IPS DF 4.7 (cell line): ENCODE measurements at regions not wholly inside any gene's neighbourhood (a gene's known extent, or its start where the extent isn't known, plus 50 kb on each side); places are given as distances from the start of the nearest gene placed in this dataset.

Experiments
- DNase-seq: peaks from one replicate; pipeline ENCODE4 v3.0.0-alpha.2; 2013; ENCODE audit warnings: low spot score; ENCODE audit errors: extremely low read depth

DNA sequence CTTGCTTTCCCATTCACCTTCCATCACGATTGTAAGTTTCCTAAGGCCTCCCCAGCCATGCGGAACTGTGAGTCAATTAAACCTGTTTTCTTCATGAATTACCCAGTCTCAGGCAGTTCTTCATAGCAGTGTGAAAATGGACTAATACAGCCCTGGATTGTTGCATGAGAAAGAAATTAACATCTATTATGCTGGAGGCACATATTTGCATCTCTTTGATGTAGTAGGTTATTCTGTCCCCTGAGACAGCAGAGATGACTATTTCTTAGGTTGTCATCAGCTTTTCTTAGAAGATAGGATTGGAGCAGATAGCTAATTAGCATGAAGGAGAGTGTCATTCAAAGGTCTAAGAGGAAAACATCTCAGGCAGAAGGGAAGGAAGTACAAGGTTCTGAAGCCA, 166.2 kb downstream of the OMA1 start:
- DNase-seq: no peak

DNA sequence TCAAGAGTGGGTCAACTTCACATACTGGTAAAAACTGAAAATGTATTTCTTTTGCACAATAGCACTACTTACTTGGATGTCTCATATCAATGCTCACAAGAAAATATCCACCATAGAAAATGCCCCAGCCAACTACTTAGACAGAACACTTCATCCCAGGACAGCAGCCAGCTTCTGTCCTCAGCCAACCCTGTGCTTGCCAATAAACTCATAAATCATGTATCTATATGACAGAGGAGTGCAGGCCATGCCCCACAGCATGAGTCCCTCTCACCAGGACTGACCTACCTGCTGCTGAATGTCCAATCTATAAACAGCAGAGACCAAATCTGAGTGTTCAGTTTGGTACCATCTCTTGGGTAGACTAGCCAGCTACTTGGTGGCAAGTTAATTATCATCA, 179.3 kb downstream of the OMA1 start:
- no peak for DNase-seq

DNA sequence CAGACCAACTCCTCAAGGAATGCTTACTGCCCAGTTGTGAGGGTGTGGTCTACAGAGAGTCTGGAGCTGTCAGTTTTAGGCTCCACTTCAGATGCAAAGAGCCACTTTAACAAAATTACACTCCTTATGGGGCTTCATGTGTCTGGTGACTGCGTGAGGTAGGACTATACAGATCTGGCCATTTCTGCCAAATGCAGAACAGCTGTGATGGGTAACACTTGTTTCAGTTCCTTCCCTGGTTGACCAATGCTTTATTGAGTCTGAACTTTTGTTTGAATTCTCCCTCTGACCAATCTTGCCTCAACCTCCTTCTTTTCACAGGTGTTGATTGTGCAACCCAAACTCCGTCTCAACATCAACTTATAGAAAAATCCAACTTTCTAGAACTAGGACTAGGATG, 181.2 kb downstream of the OMA1 start:
- DNase-seq: no peak

DNA sequence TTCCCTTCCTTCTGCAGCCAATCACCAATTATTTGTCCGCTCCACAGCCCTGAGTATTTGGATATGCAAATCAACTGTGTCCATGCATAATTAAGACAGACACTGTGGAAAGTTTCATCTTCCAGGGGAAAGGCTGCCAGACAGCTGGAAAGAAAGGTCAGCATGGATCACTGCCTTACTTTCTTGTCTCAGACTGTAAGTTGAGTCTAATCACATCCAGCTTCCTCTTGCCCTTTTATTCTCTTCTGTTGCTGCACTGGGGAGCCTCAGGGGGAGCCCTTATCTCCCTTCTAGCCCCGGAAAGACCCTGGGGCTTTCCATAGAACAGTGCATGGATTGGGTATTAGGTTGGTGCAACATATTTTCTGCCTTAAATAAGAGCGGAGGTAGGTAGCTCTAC, 182.9 kb downstream of the OMA1 start:
- DNase-seq: no peak

DNA sequence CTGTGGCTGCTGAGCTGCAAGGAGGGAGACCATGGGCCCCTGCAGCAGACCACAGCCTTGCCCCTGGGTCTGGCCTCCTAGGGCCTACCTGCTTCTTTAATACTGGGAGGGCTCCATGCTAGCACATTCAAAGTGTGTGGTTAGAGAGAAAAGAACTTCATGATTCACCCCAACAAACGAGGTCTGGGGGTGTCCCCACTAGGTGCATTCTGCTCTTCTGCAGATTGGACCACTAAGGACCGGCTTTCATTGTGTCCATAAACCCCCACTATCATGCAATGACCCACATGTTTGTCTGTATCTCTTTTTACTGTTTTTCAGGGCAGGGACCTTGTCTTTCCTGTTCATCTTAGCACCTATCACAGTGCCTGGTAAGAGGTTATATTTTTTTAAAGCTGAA, 185.4 kb downstream of the OMA1 start:
- DNase-seq: no peak

DNA sequence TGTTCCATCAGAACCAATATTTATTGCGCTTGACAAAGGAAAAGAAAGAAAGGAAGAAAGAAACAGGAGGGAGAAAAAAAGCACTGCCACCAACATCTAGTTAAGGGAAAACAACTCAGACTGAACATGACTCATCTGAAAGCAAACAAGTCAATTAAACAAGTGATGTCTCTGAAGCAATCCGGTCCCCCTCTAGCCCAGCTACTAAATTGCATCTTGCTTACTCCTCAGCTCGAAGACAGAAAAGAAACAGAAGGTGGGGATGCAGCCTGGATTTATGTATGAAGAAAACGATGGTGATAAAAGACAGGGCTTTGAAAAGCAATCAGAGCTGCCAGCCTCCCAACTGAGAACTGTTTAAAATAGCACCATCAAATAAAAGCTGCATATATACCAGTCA, 188.2 kb downstream of the OMA1 start:
- no peak for DNase-seq

DNA sequence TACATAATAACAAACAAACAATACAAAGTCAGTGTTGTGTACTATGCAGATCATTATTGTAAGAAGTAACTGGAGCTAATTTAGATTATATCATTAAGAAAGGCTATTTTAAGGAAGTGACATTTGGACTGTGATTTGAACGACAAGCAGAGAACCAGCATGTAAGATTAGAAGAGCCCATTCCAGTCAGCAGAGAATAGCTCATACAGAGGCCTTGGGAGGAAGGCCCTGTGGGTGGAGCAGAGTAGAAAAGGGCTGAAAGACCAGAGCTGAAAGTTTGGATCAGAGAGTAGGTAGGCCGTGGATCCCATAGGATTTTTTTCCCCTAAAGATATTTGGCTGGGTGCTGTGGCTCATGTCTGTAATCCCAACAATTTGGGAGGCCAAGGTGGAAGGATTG, 190.1 kb downstream of the OMA1 start:
- DNase-seq: no peak

DNA sequence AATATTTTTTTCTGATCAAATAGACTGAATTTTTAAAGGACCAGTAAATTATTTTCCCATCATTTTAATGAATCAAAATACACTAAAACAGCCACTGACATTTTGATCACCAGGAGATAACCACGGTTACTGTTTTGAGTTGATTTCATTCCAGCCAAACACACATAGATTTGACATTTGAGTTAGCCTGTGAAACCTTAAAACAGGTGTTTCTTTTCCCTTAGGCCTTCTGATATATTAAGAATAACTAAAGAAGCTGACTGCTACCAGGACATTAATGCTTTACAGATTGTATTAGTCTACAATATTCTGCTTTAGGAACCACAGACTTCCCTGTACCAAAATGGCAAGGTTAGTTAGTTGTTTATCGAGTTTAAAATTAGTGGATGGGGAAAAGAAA, 193.4 kb downstream of the OMA1 start:
- no peak for DNase-seq

DNA sequence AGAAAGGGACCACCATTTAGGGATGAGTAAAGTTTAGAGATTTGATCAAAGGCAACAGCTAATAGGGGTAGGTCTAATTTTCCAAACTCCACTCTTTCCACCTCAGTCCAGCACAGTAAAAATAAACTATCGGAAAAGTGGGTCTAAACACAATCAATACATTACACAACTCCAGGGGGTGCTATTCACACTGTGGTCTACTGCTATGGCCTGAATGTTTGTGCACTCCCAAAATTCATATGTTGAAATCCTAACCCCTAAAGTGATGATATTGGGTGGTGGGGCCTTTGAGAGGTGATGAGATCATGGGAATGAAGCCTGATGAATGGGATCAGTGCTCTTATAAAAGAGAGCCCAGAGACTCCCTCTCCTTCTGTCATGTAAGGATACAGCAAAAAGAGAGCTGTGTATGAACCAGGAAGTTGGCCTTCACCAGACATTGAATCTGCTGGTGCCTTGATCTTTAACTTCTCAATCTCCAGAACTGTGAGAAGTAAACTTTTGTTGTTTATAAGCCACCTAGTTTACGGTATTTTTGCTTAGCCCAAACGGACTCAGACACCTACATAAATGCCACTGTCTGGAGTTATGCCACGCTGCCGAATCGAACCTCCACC, 193.9 kb downstream of the OMA1 start:
- no peak for DNase-seq

DNA sequence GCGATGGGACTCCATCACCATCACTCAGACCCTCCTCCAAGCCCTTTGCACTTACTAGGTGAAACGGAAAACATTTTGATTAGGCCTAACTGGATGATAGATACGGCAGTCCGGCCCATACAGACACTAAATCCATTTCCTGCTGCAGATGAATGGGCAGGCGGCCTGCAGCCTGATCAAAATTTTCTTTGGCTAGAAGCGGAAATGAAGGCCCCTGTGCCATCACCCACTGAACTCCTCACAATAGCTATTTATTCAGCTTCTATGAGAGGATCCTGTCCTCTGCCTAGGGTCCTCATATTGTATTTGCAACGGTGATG, 200.5 kb downstream of the OMA1 start:
- DNase-seq: no peak

DNA sequence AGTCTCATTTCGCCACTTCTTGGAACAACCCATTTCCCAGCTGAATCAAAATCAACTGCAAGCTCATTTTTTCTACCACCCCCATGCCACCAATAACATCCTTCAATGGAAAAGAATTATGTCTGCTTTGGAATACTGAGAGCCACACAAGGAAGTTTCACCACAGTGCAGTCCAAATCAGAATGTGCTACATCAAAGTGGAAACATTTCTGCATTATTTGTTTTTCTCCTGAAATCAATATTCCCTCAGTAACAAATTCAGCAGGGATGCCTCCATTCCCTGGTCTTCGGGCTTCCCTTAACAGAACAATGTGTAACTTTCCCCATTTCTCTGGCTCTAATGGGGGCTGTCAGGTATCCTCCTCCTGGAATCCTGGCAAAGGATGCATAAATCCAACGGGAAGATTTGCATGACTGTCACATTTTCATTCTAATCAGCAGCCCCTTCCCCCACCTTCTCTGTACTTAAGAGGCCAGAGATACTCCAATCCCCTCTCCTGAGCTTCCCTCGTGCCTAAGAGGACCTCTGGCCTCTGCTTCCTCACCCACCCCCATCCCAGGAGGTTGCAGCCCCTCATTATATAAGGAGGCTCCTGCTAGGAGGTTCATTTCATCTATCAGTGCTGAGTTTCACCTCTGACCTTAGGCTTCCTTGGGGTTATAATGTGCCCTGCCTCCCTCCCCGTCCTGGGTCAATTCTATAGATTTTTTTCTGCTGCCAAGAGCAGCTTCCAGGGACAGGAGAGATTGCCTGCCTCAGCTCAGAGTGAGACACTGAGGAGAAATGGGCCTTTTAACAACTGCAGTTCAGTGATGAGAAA, 201.1 kb downstream of the OMA1 start:
- no peak for DNase-seq

DNA sequence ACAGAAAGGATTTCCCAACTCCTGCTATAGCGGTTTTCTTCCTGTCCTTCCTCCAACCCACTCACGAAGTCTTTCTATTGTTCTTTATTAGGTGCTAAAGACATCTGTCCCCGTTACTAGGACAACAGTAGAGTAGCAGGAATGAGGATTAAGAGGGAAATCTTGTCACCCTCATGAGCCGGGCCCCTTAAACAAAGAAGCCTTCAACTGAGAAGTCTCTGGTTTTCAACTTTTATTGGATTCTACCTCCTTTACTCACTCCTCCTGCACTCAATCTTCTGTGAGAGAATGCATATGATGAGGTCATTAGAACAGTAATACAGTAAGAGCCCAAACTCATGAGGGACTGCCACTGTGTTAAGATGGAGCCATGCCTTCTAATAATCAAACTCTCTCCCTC, 206.3 kb downstream of the OMA1 start:
- no peak for DNase-seq

DNA sequence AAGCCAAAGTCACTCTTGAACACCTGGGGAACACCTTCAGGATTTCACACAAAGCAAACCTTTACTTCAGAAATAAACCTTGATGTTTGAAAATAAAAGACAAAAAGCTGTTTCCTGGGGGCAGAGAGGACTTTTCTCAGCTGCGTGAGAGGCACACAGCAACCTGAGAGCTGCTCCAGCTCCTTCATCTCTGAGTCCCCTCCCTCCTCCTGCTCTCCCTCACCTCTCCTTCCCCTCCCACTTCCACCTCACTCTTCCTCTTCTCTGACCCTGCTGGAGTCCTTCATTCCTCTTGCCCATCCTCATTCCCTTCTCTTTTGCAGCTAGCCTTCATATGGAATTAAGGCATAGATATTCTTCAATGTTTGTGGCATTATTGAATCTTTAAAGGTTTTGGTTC, 208.4 kb downstream of the OMA1 start:
- no peak for DNase-seq

DNA sequence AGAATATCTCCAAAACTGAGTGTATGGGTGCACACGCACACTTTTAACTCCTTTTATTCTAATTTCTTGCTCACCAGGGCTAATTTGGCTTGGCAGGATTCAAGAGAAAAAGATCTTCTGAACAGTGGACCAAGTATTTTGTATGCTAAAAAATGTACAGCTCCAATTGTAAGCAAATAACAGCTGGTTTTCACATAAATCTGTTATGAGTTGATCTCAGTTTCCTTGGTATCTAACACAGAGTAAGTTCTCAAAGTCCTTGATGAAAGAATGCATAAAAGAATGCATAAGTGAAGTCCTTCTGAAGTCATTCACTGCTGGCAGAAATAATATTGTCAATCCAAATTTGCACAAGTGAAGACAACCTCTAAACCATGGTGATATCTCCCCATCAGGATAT, 213.0 kb downstream of the OMA1 start:
- no peak for DNase-seq

DNA sequence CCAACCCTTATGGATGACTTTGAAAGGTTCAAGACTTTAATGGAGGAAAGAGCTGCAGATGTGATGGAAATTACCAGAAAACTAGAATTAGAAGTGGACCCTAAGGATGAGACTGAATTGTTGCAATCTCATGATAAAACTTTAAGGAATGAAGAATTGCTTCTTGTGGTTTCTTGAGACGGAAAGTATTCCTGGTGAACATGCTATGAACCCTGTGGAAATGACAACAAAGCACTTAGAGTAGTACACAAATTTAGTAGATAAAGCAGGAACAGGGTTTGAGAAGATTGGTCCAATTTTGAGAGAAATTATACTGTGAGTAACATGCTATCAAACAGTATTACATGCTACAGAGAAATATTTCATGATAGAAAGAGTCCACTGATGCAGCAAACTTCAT, 215.4 kb downstream of the OMA1 start:
- DNase-seq: no peak

DNA sequence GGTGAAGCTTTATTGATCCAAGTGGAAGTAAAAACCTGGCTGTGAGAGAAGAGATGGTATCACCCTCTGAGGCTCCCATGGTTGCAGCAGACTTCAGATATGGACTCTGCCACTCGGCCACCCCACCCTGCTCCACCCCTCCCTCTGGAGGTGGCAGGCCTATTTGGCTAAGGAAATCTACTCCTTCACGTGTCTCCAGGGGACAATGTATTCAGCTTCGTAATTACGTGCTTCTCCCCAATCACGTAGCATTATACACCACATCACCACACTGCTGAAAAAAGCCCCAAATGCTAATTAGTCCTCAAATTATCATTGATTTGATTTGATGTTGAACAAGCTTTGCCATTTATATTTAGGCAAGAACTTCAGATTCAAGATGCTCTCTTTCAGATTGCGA, 220.7 kb downstream of the OMA1 start:
- DNase-seq: no peak

DNA sequence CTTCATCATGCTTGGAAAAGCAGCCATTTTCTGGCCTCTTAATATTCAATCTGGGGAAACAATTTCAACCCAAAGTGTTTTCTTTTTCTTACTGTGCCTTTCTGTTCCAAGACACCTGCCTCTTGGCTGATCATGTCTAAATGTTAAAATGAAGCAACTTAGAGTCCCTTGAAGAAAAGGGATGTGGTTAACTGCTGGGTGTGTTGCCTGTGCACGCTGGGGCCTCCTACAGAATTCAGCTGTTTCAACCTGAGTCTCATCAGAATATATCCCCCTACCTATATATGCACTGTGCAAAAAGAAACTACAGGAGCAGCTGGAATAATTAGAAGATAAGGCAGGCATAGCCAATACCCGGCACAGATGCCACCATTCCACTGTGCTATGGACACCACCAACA, 222.0 kb downstream of the OMA1 start:
- DNase-seq: no peak

DNA sequence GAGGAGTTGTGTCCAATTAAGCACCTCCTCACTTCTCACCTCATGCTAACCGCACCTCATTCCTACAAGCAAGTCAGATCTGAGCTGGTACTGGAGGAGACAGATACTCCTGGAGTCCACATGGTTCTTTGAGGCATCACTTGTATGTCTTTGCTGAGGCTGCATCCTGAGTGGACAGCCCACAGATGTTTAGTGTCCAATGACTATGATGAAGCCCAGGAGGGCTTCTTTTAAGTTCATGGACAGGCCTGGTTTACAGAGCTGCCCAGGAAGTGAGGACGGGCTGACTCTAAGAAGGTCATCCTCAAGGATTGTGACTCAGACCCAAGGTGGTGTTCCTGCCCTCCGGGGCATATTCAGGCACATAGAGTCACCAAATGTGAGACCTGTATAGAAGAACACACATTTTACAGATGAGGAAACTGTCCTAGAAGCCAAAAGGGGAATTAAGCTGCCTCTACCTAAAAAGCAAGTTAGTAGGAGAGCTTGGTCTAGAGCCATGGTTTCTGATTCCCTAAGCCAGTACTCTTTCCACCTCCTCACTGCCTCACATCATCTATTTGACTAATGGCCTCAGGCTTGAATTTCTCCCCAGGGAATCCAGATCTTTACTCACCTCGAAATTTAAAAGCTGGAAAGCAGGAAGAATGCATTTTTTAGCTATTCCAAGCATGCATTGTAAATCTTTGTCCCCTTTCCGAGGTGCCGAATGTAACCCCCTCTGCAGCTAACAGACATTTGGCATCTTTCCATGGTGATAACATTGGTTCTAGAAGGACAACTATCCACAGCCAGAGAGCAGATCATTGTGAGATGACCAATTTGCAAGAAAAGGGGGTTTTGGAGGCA, 228.1 kb downstream of the OMA1 start:
- DNase-seq: no peak

DNA sequence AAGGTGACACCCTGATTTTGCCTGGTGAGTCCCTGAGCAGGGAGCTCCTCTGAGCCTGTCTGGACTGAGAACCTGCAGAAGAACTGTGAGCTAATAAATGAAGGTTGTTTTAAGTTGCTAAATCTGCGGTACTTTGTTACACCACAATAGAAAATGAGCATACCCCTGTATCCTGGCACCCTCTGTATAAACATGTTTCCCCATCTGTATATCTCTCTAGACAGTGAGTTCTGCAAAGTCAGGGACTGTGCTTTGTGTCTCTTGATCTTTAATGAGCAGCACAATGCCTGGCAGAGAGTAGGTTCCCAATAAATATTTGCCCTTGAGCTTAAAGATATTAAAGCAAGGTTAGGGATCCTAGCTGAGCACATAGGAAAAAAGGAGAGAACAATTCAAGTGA, 228.8 kb downstream of the OMA1 start:
- DNase-seq: no peak

DNA sequence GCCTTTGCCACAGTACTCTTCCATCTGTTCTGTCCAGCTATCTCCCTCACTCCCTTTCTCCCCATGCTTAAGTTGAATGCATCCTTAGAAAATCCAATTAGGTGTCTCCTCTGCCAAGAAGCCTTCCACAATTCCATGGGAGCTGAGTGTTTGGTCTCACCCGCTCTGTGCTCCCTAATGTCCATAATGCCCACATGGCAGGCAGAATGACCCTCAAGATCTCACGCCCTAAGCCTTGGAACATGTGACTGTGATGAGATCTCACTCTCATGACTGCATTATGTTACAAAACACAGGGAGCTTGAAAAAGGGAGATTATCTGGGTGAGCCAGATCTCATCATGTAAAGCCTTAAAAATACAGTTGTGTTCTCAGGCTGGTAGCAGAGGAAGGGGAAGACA, 229.4 kb downstream of the OMA1 start:
- DNase-seq: no peak

DNA sequence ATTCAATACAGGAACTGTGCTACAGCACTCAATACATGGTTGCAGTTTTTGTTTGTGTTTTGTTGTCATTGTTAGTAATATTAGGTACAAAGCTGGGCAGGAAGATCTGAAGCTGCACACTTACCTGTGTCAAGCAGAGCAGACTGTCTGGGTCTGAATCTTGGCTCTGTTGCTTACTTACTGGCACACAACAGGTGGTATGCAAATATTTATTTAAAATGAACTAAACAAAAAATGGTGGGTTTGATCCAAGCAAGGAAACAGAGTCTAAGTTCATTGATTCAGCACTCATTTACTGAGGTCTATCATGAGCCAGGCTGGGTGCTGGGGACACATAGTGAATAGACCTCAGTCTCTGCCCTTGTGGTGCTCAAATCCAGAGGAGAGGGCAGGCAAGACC, 230.4 kb downstream of the OMA1 start:
- no peak for DNase-seq

DNA sequence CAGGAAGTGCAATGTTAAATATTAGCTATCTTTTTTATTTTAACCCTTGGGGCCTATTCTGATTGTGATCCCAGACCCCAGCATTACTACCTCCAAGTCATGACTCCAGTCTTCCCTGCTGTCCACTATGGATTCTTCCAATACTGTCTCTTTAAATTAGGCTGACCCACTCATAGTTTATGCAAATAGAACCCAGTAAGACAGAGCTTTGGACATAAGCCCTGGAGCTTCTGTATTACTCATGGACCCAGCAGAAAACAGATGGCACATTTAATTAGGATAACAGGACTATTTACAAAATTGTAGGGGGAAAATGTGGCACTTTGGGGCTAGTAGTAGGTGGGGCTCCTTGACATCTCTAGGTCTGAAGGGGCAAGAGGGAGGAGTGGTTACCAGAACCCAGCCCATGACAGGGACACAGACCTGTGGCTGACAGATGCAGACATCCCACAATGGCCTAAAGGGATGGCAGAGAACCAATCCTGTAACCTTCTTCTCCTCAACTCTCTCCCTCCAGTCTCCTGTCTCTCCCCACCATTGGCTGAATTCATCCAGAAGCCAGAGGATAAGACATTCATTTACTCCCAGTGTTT, 233.5 kb downstream of the OMA1 start:
- no peak for DNase-seq
